ENCODE measurements at regions not wholly inside any gene's neighbourhood (a gene's known extent, or its start where the extent isn't known, plus 50 kb on each side); places are given as distances from the start of the nearest gene placed in this dataset.

GRCh38 chr3:11944052-11944673 is 60.0 kb upstream of the SYN2 start:
- ATAC-seq (no peak), DNase-seq (ENCODE audit: low spot score) (no peak)
- Mint-ChIP-seq H3K27ac (no peak overlapping the region), H3K9me3 (peaks cover 3% of the 10 kb centered on the region), H3K4me3 (no peak overlapping the region), H3K36me3 (no peaks in the 10 kb centered on the region), H3K27me3 (peaks cover 2 to 5% of the 10 kb centered on the region in 2 donors), H3K4me1 (ENCODE audit: low read depth in 2 of 2) (no peaks in the 10 kb centered on the region)

- Mint-ChIP-seq H3K4me1 (ENCODE audit: low read depth in 2 of 2) (no peaks in the 10 kb centered on the region), H3K4me3 (no peak overlapping the region), H3K27me3 (peaks cover 10% of the 10 kb centered on the region in 2 donors), H3K27ac (no peak overlapping the region), H3K9me3 (peaks cover 3% of the 10 kb centered on the region), H3K36me3 (no peaks in the 10 kb centered on the region)
- ATAC-seq (no peak), DNase-seq (ENCODE audit: low spot score) (no peak)
These were observed 55.9 kb upstream of the SYN2 start for GRCh38 chr3:11948331-11948730.

- no peak overlapping the region for H3K27ac Mint-ChIP-seq
- peaks cover 1% of the 10 kb centered on the region for H3K9me3 Mint-ChIP-seq
- no peaks in the 10 kb centered on the region for H3K36me3 Mint-ChIP-seq
- ATAC-seq (no peak), DNase-seq (ENCODE audit: low spot score) (no peak)
- H3K4me3 Mint-ChIP-seq, result no peak overlapping the region
- peaks cover 11 to 12% of the 10 kb centered on the region in 2 donors for H3K27me3 Mint-ChIP-seq
- H3K4me1 Mint-ChIP-seq (ENCODE audit: low read depth in 2 of 2), result no peaks in the 10 kb centered on the region
These were observed 55.3 kb upstream of the SYN2 start for GRCh38 chr3:11948866-11949265.

GRCh38 chr3:11949351-11949750 is 54.8 kb upstream of the SYN2 start:
- no peaks in the 10 kb centered on the region for H3K36me3 Mint-ChIP-seq

GRCh38 chr3:11950576-11950975 is 53.6 kb upstream of the SYN2 start:
- no peak overlapping the region for H3K27ac Mint-ChIP-seq
- H3K27me3 Mint-ChIP-seq, result peaks cover 9 to 12% of the 10 kb centered on the region in 2 donors
- no peaks in the 10 kb centered on the region for H3K9me3 Mint-ChIP-seq
- H3K4me3 Mint-ChIP-seq, result no peak overlapping the region
- no peaks in the 10 kb centered on the region for H3K36me3 Mint-ChIP-seq
- H3K4me1 Mint-ChIP-seq (ENCODE audit: low read depth in 2 of 2), result no peaks in the 10 kb centered on the region
- DNase-seq (ENCODE audit: low spot score), result no peak
- ATAC-seq, result no peak

More at GRCh38 chr3:11949351-11949750, 54.8 kb upstream of the SYN2 start:
- no peak for ATAC-seq
- DNase-seq (ENCODE audit: low spot score), result no peak
- Mint-ChIP-seq H3K27ac (no peak overlapping the region), H3K4me1 (ENCODE audit: low read depth in 2 of 2) (no peaks in the 10 kb centered on the region), H3K27me3 (peaks cover 11 to 12% of the 10 kb centered on the region in 2 donors), H3K4me3 (no peak overlapping the region), H3K9me3 (no peaks in the 10 kb centered on the region)

- Mint-ChIP-seq H3K36me3 (no peaks in the 10 kb centered on the region), H3K27ac (no peak overlapping the region), H3K4me3 (no peak overlapping the region), H3K27me3 (peaks cover 9 to 13% of the 10 kb centered on the region in 2 donors), H3K4me1 (ENCODE audit: low read depth in 2 of 2) (no peaks in the 10 kb centered on the region), H3K9me3 (no peaks in the 10 kb centered on the region)
- DNase-seq (ENCODE audit: low spot score) (no peak), ATAC-seq (no peak)
These were observed 50.8 kb upstream of the SYN2 start for GRCh38 chr3:11953350-11953749.

- H3K27me3 Mint-ChIP-seq, result peaks cover 9 to 13% of the 10 kb centered on the region in 2 donors
- no peaks in the 10 kb centered on the region for H3K36me3 Mint-ChIP-seq
- no peak overlapping the region for H3K27ac Mint-ChIP-seq
- no peak overlapping the region for H3K4me3 Mint-ChIP-seq
- ATAC-seq (no peak), DNase-seq (ENCODE audit: low spot score) (no peak)
- no peaks in the 10 kb centered on the region for H3K9me3 Mint-ChIP-seq
- H3K4me1 Mint-ChIP-seq (ENCODE audit: low read depth in 2 of 2), result no peaks in the 10 kb centered on the region
These were observed 50.4 kb upstream of the SYN2 start for GRCh38 chr3:11953778-11954177.

- Mint-ChIP-seq H3K36me3 (peaks cover under 1% of the 10 kb centered on the region), H3K4me1 (ENCODE audit: low read depth in 2 of 2) (no peaks in the 10 kb centered on the region), H3K27ac (no peak overlapping the region), H3K4me3 (no peak overlapping the region), H3K27me3 (peaks cover 9 to 14% of the 10 kb centered on the region in 2 donors), H3K9me3 (no peaks in the 10 kb centered on the region)
- DNase-seq (ENCODE audit: low spot score) (no peak), ATAC-seq (no peak)
These were observed 49.8 kb upstream of the SYN2 start for GRCh38 chr3:11954312-11954934.
